ENCODE measurements at regions not wholly inside any gene's neighbourhood (a gene's known extent, or its start where the extent isn't known, plus 50 kb on each side); places are given as distances from the start of the nearest gene placed in this dataset.

- no peak for DNase-seq
- Histone ChIP-seq H3K36me3 (replicated peaks) (no peaks in the 10 kb centered on the region), H3K27ac (no peak overlapping the region), H3K4me3 (ENCODE audit: low read depth, low read length) (no peak overlapping the region), H3K27me3 (replicated peaks) (no peaks in the 10 kb centered on the region)
- in situ Hi-C loops (cut with HindIII; ENCODE audit: low pct_ligation_motif_present, low sequenced_read_pairs): no loop called here
- TF ChIP-seq CTCF (IDR thresholded peaks at IDR 0.05; ENCODE audit: low read depth, low read length, missing control alignments): no peak
These were observed 474.2 kb upstream of the ADAMTS16 start for GRCh38 chr5:4665911-4666310.

GRCh38 chr5:4674166-4674565, 466.0 kb upstream of the ADAMTS16 start:
- no peak for DNase-seq
- no peak overlapping the region for H3K27ac ChIP-seq
- H3K4me3 ChIP-seq (ENCODE audit: low read depth, low read length): no peak overlapping the region
- no peaks in the 10 kb centered on the region for H3K36me3 ChIP-seq (replicated peaks)
- no peak for TF ChIP-seq CTCF (IDR thresholded peaks at IDR 0.05; ENCODE audit: low read depth, low read length, missing control alignments)
- H3K27me3 ChIP-seq (replicated peaks): no peaks in the 10 kb centered on the region
- in situ Hi-C loops (cut with HindIII; ENCODE audit: low pct_ligation_motif_present, low sequenced_read_pairs): no loop called here

DNA sequence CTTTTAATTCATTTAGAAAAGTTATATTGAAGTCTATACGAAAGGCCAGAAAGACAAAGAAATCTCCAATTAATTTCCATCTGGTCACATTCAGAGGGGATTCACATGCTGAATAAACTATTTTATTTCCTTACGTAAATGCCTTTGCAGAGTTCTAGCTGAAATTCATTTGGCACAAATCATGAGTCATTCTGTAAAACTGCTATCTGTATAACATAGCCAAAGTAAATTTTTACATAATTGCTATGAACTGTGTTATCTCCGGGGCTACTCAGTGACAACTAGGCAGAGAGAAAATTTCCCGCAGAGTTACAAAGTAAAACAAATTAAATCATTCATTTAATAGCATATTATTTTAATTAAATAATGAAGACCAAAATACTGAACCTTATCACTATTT, 463.2 kb upstream of the ADAMTS16 start:
- DNase-seq: no peak
- Histone ChIP-seq H3K27me3 (replicated peaks) (no peaks in the 10 kb centered on the region), H3K27ac (no peak overlapping the region), H3K4me3 (ENCODE audit: low read depth, low read length) (no peak overlapping the region), H3K36me3 (replicated peaks) (no peaks in the 10 kb centered on the region)
- in situ Hi-C loops (cut with HindIII; ENCODE audit: low pct_ligation_motif_present, low sequenced_read_pairs): no loop called here
- no peak for TF ChIP-seq CTCF (IDR thresholded peaks at IDR 0.05; ENCODE audit: low read depth, low read length, missing control alignments)

DNA sequence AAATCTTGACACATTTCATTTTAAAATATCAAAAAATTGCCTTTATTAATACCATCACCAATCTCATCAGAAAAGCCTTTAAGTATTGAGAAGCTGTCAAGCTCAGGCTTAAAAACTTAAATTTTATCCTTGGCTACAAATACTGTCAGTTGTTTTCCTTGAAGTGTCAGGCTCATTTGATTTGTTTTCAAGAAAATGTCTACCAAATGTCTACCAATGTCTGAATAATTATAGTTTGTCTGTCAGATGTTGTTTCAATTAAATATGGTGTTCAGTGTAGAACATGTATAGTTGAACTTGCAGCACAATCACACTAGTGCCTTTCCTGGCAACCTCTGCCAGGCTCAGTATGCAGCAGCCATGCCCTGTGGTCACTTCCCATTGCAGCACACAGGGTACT, 455.2 kb upstream of the ADAMTS16 start:
- no peak for TF ChIP-seq CTCF (IDR thresholded peaks at IDR 0.05; ENCODE audit: low read depth, low read length, missing control alignments)
- Histone ChIP-seq H3K27ac (no peak overlapping the region), H3K36me3 (replicated peaks) (no peaks in the 10 kb centered on the region), H3K4me3 (ENCODE audit: low read depth, low read length) (no peak overlapping the region), H3K27me3 (replicated peaks) (no peaks in the 10 kb centered on the region)
- DNase-seq: no peak
- in situ Hi-C loops (cut with HindIII; ENCODE audit: low pct_ligation_motif_present, low sequenced_read_pairs): no loop called here

GRCh38 chr5:4698596-4698995, 441.5 kb upstream of the ADAMTS16 start:
- Histone ChIP-seq H3K27ac (no peak overlapping the region), H3K27me3 (replicated peaks) (no peaks in the 10 kb centered on the region), H3K4me3 (ENCODE audit: low read depth, low read length) (no peak overlapping the region), H3K36me3 (replicated peaks) (no peaks in the 10 kb centered on the region)
- TF ChIP-seq CTCF (IDR thresholded peaks at IDR 0.05; ENCODE audit: low read depth, low read length, missing control alignments): no peak
- no peak for DNase-seq
- in situ Hi-C loops (cut with HindIII; ENCODE audit: low pct_ligation_motif_present, low sequenced_read_pairs): no loop called here

GRCh38 chr5:4699592-4699991, 440.5 kb upstream of the ADAMTS16 start:
- in situ Hi-C loops (cut with HindIII; ENCODE audit: low pct_ligation_motif_present, low sequenced_read_pairs): no loop called here
- no peak for DNase-seq
- H3K36me3 ChIP-seq (replicated peaks): no peaks in the 10 kb centered on the region
- no peak overlapping the region for H3K27ac ChIP-seq
- H3K27me3 ChIP-seq (replicated peaks): no peaks in the 10 kb centered on the region
- no peak overlapping the region for H3K4me3 ChIP-seq (ENCODE audit: low read depth, low read length)
- no peak for TF ChIP-seq CTCF (IDR thresholded peaks at IDR 0.05; ENCODE audit: low read depth, low read length, missing control alignments)
